Coronary artery (tissue), 2 donors: ENCODE measurements at regions not wholly inside any gene's neighbourhood (a gene's known extent, or its start where the extent isn't known, plus 50 kb on each side); places are given as distances from the start of the nearest gene placed in this dataset.

Experiments
- DNase-seq: peaks from one replicate; pipeline ENCODE4 v3.0.0-alpha.2; 2017; ENCODE audit warnings: low spot score
- H3K27ac ChIP-seq, 2 donors: fragments of 200-600 bp; sonication (generic); one replicate each; pipeline ENCODE4 v1.5.1; 2016 to 2019
- H3K4me3 ChIP-seq: fragments of 200-600 bp; sonication (generic); 2 replicates; pipeline ENCODE4 v1.5.1; 2016; ENCODE audit warnings: mild to moderate bottlenecking, moderate library complexity
- TF ChIP-seq, protein P1 (sequence below): fragments of 200-600 bp; sonication (generic); IDR thresholded peaks from one replicate; pipeline ENCODE4 v1.5.1; 2019; ENCODE audit warnings: antibody characterized with exemption

DNA sequence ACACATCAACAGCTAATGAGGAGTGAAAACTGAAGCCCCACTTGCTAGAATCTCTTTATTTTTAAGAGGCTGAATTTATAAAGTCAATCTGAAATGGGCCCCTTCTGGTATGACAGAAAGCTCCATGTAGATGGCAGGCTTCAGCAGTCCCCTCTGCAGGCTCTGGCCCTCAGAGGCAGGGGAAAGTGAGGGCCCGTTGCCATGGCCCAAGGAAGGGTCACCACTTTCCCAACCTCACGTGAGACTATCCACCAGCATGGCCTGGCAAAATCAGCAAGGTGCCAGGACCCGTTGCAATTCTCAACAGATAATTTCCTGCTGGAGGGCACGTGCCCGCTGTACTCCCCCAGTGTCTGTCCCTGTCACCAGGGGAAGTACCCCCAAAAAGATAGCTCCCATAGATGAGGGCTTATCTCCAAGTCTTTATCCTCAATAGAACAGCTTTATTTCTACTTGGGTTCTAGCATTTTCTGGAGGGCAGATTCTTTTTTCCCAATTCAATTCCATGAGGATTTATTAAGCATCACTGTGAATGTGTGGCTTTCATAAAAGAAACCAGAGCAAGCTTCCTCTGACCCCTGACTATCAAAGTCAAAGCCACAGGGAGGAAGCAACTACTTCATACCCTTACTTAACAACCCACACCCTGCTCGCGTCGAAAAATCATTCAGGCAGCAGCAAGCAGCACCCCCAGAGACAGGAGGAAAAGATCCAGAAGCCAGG lies 85.4 kb upstream of the FSTL4 start:
- Histone ChIP-seq H3K4me3 (no peak overlapping the region), H3K27ac (no peak overlapping the region)
- peak; percentile 36 for DNase-seq
- TF ChIP-seq, protein P1, sequence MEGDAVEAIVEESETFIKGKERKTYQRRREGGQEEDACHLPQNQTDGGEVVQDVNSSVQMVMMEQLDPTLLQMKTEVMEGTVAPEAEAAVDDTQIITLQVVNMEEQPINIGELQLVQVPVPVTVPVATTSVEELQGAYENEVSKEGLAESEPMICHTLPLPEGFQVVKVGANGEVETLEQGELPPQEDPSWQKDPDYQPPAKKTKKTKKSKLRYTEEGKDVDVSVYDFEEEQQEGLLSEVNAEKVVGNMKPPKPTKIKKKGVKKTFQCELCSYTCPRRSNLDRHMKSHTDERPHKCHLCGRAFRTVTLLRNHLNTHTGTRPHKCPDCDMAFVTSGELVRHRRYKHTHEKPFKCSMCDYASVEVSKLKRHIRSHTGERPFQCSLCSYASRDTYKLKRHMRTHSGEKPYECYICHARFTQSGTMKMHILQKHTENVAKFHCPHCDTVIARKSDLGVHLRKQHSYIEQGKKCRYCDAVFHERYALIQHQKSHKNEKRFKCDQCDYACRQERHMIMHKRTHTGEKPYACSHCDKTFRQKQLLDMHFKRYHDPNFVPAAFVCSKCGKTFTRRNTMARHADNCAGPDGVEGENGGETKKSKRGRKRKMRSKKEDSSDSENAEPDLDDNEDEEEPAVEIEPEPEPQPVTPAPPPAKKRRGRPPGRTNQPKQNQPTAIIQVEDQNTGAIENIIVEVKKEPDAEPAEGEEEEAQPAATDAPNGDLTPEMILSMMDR = no peak

DNA sequence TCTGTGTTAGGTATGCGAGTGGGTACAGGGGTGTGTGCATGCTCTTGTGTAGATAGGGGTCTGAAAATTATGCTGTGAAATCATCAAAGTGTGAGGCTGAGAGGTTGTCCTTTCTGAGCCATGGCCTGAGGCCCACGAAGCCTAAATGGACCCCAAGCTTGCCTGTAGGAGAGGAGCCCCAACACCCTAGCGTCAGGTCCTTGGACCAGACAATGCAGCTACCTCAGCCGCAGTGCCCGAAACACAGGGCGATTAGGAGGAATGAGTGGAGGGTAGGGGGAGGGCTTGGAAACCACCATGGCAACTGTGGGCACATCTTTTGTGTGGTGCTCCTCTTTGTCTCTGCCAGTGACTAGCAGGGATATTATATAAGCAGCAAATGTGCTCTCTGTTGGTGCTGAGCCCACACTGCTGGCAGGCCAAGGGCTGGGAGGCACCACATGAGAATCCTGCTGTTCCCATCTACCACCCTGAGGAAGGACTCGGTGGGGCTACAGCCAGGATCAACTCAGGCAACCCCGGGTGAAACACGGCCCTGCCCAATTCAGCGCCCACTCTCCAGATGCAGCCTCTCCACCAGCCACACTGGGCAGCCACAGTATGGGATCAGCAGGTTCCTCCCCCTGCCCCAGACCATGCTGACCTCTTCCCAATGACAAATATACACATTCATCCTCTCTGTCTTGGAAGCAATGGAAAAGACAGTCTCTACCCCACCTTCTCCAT lies 84.6 kb upstream of the FSTL4 start:
- TF ChIP-seq, protein P1 = no peak
- H3K27ac ChIP-seq = no peak overlapping the region
- H3K4me3 ChIP-seq = no peak overlapping the region
- DNase-seq = peak; percentile 53

DNA sequence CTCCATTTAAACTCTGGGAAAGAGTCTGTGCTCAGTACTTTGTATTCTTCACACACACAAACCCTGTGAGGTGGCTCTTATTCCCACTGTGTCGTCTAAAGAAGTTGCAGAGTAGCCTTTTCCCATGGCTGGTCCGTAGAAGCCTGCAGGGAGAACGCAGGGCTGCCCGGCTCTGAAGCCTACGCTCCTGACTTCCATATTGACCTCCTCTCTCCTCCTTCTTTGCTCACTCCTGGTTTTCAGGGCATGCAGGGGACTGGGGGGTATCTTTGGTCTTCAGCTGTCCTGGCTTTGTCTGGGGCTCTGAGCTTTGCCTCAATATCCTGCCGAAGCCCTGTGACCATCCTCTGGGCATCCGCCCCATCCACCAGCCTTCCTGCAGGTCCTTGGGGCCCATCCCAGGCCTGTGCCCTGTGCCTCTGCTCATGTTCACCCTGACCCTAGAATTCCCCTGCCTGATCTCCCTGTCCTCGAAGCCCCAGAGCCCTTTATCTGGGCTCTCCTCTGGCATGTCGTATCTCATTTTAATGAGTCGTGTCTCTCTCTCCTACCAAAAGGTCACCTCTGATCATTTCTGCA lies 83.8 kb upstream of the FSTL4 start:
- Histone ChIP-seq H3K4me3 (no peak overlapping the region), H3K27ac (no peak overlapping the region)
- peak; percentile 26 for DNase-seq
- TF ChIP-seq, protein P1 = no peak

DNA sequence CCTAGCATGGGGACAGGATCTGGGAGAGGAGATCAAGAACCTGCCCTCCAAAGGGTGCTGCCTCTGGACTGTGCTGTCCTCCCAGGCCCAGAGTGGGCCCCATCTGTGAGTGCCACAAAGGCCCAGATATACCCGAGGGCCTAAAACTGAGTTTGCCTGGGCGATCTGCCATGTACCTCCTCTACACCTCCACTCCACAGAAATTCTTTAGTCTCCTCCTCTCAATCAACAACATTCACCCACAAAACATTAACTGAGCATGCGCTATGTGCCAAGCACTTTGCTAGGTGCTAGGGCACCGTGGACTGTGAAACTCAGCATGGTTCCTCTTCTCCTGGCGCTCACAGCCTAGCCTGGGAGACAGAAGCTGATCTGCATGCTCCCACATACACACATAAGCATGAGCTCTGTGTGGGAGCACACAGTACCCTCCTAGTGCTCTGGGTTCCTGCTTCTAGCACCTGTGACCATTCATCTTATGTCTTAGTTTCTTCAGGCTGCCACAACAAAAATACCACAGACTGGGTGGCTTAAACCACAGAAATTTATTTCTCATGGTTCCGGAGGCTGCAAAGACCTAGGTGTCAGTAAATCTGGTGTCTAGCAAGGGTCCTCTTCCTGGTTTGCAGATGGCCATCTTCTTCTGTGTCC lies 82.0 kb upstream of the FSTL4 start:
- DNase-seq = no peak
- no peak overlapping the region for H3K27ac ChIP-seq
- no peak overlapping the region for H3K4me3 ChIP-seq
- TF ChIP-seq, protein P1 = no peak

DNA sequence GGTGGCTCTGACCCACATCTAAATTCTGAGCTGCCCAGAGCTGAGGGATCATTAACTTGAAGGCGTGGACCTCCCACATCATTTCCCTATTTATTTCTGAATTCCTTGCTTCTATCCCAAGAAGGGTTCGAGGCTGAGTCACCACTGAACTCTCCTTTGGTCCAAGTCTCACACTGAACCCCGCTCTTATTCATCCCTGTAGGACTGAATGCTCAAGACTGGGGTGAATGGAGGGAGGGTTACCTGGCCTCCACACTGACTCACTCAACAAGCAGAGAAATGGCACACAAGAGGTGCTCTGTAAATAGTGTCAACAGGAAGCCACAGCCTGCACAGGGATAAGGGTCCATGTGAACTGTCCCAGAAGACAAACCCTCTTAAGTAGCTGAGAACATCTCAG lies 79.1 kb upstream of the FSTL4 start:
- TF ChIP-seq, protein P1 = no peak
- no peak overlapping the region for H3K27ac ChIP-seq
- no peak overlapping the region for H3K4me3 ChIP-seq
- no peak for DNase-seq

DNA sequence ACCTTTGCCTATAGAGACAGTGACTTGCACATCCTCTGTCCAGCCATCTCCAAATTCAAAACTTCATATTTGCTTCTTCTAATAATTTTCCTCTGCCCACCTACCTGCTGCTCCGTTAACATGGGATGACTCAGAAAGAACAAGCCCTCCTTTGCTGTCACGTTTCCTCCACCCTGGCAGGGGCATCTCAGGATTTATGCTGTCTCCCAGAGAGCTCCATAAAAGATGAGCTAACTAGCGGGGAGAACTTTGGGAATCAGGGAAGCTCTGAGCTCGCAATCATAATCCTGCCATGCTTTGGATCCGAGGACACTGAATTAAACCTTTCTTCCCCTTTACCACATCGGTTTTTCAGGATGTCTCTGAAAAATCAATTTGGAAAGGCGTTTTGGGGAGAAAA lies 78.4 kb upstream of the FSTL4 start:
- Histone ChIP-seq H3K27ac (no peak overlapping the region), H3K4me3 (no peak overlapping the region)
- DNase-seq = no peak
- TF ChIP-seq, protein P1 = no peak
